HCT116 (cell line): ENCODE measurements at regions not wholly inside any gene's neighbourhood (a gene's known extent, or its start where the extent isn't known, plus 50 kb on each side); places are given as distances from the start of the nearest gene placed in this dataset.

Experiments used
- ATAC-seq: fragments of 200-7000 bp; cut with Tn5 transposase; 2 replicates; pipeline ENCODE4 v1.9.1; 2020; ENCODE audit warnings: mild to moderate bottlenecking, moderate library complexity
- BruUV-seq: library from RNA; stranded (reverse); fragments of 400-500 nt; replicated peaks from 2 replicates; lab custom pipeline; 2021; lab: Mats Ljungman, UMichigan
- CTCF ChIA-PET: fragments of 300-600 bp; sonication (Branson Sonifier 250); formaldehyde crosslinking; loops from one replicate; lab custom pipeline; 2021; ENCODE audit warnings: antibody characterized with exemption; lab: Charles Lee
- POLR2A ChIA-PET: fragments of 300-600, 350-600 bp; sonication (Branson Sonifier 250); formaldehyde crosslinking; loops from one replicate; lab custom pipeline; 2021; ENCODE audit warnings: antibody characterized with exemption; lab: Charles Lee
- RAD21 ChIA-PET, 2 experiments: fragments of 300-600 bp; sonication (Branson Sonifier 250); formaldehyde crosslinking; loops; one replicate each; lab custom pipeline; 2023; ENCODE audit warnings: low total read pairs in 2 of 2; ENCODE audit not compliant: uncharacterized antibody in 2 of 2, unreplicated experiment in 2 of 2, low non-redundant PET in 1 of 2; lab: Charles Lee
- DNase-seq: peaks from one replicate; pipeline ENCODE4 v3.0.0-alpha.2; 2010; ENCODE audit warnings: low read depth, low spot score
- H2AFZ ChIP-seq: fragments of 200-600 bp; shearing (Covaris generic), sonication (generic); 2 replicates; pipeline ENCODE4 v1.6.1; 2017; ENCODE audit warnings: low read depth, mixed run types, mixed read lengths, antibody characterized with exemption, low read length; ENCODE audit not compliant: poor library complexity, severe bottlenecking
- H3K27ac ChIP-seq: 2 replicates; pipeline ENCODE4 v1.5.1; 2012; ENCODE audit warnings: low read depth, low read length
- H3K27me3 ChIP-seq: fragments of 200-600 bp; sonication (generic); 2 replicates; pipeline ENCODE4 v1.6.1; 2016; ENCODE audit warnings: mixed run types, low read length, mixed read lengths; ENCODE audit not compliant: insufficient read depth
- H3K36me3 ChIP-seq, 2 experiments: fragments of 200-500 bp in 1 of 2; fragments of 200-600 bp in 1 of 2; sonication (Bioruptor generic) in 1 of 2; sonication (generic) in 1 of 2; 2 replicates each; pipeline versions ENCODE4 v1.5.1 to v1.6.1; 2014 to 2016; ENCODE audit warnings: low read length in 2 of 2, inconsistent platforms in 1 of 2, mixed read lengths in 1 of 2, mixed run types in 1 of 2; ENCODE audit not compliant: insufficient read depth in 2 of 2, control insufficient read depth in 1 of 2
- H3K4me1 ChIP-seq, 2 experiments: fragments of 200-600 bp in 1 of 2; sonication (generic) in 1 of 2; 2 replicates each; pipeline versions ENCODE4 v1.5.1 to v1.6.1; 2012 to 2017; ENCODE audit warnings: low read length in 2 of 2, inconsistent platforms in 1 of 2, mild to moderate bottlenecking in 1 of 2, mixed read lengths in 1 of 2, mixed run types in 1 of 2, moderate library complexity in 1 of 2; ENCODE audit not compliant: insufficient read depth in 2 of 2, control insufficient read depth in 1 of 2
- H3K4me2 ChIP-seq: fragments of 200-600 bp; sonication (generic); 2 replicates; pipeline ENCODE4 v1.6.1; 2017; ENCODE audit warnings: mixed run types, low read length, mixed read lengths
- H3K4me3 ChIP-seq, 2 experiments: fragments of 200-600 bp in 1 of 2; sonication (generic) in 1 of 2; replicated peaks in 1 of 2; 2 replicates each; pipeline ENCODE4 v1.5.1; 2011 to 2016; ENCODE audit warnings: low read length in 2 of 2, control low read depth in 1 of 2, low read depth in 1 of 2, mild to moderate bottlenecking in 1 of 2, mixed read lengths in 1 of 2, mixed run types in 1 of 2
- H3K79me2 ChIP-seq: fragments of 200-600 bp; sonication (generic); 2 replicates; pipeline ENCODE4 v1.6.1; 2017; ENCODE audit warnings: mild to moderate bottlenecking, mixed run types, low read length, moderate library complexity, mixed read lengths; ENCODE audit not compliant: insufficient read depth
- H3K9ac ChIP-seq: fragments of 200-600 bp; sonication (generic); 2 replicates; pipeline ENCODE4 v1.6.1; 2016; ENCODE audit warnings: low read length, mixed read lengths
- H3K9me2 ChIP-seq: fragments of 200-600 bp; sonication (generic), shearing (Covaris generic); 2 replicates; pipeline ENCODE4 v1.6.1; 2017; ENCODE audit warnings: mixed run types, mild to moderate bottlenecking, moderate library complexity; ENCODE audit not compliant: insufficient read depth
- H3K9me3 ChIP-seq, 2 experiments: fragments of 200-500 bp in 1 of 2; fragments of 200-600 bp in 1 of 2; sonication (Bioruptor generic) in 1 of 2; sonication (generic) in 1 of 2; 2 replicates each; pipeline ENCODE4 v1.6.1; 2014 to 2017; ENCODE audit warnings: low read length in 2 of 2, mixed read lengths in 2 of 2, inconsistent platforms in 1 of 2, low read depth in 1 of 2, mild to moderate bottlenecking in 1 of 2, mixed run types in 1 of 2, moderate library complexity in 1 of 2; ENCODE audit not compliant: control insufficient read depth in 1 of 2, insufficient read depth in 1 of 2
- H4K20me1 ChIP-seq: fragments of 200-600 bp; sonication (generic), shearing (Covaris generic); 2 replicates; pipeline ENCODE4 v1.6.1; 2017; ENCODE audit warnings: mixed run types, mild to moderate bottlenecking, moderate library complexity; ENCODE audit not compliant: insufficient read depth
- ATF3 ChIP-seq: IDR thresholded peaks from 2 replicates; pipeline ENCODE4 v1.6.1; 2012
- FOSL1 ChIP-seq: IDR thresholded peaks from 2 replicates; pipeline ENCODE4 v1.6.1; 2012; ENCODE audit warnings: low read depth
- SRF ChIP-seq: IDR thresholded peaks from 2 replicates; pipeline ENCODE4 v1.6.1; 2012; ENCODE audit warnings: low read depth
- ZNF274 ChIP-seq: fragments of 200-500 bp; sonication (Bioruptor generic); IDR thresholded peaks from 2 replicates; pipeline ENCODE4 v1.6.1; 2014; ENCODE audit warnings: mild to moderate bottlenecking, low read depth, low read length, inconsistent platforms
- intact Hi-C: fragments of 100-400 bp; cut with micrococcal nuclease; formaldehyde crosslinking; loops from 2 replicates; pipeline ENCODE4 v1.10.0; 2022

GRCh38 chr4:41468122-41468521 lies 69.8 kb upstream of the LIMCH1 start:
- ATAC-seq (no peak), DNase-seq (no peak)
- H3K79me2 ChIP-seq: no peaks in the 10 kb centered on the region
- RAD21 ChIA-PET: no interaction called here
- no peaks in the 10 kb centered on the region for H3K4me1 ChIP-seq
- BruUV-seq: no TSS peak
- H3K9me3 ChIP-seq: no peaks in the 10 kb centered on the region
- H3K27ac ChIP-seq: no peak overlapping the region
- no peaks in the 10 kb centered on the region; the same call in 1 of the 2 replicates for H3K9me2 ChIP-seq
- no peaks in the 10 kb centered on the region for H3K27me3 ChIP-seq
- intact Hi-C loops: no loop called here
- no peak overlapping the region for H3K9ac ChIP-seq
- CTCF ChIA-PET: no interaction called here
- POLR2A ChIA-PET: no interaction called here
- no peaks in the 10 kb centered on the region for H4K20me1 ChIP-seq
- no peaks in the 10 kb centered on the region for H3K36me3 ChIP-seq
- no peak overlapping the region for H3K4me3 ChIP-seq
- H2AFZ ChIP-seq: no peak overlapping the region
- TF ChIP-seq SRF (no peak), ATF3 (no peak), FOSL1 (no peak)
- TF ChIP-seq, all 23 proteins: peak for 0
- H3K4me2 ChIP-seq: no peak overlapping the region

- Histone ChIP-seq H2AFZ (no peak overlapping the region), H3K27ac (no peak overlapping the region)
Measured at GRCh38 chr4:41471126-41472071, 66.6 kb upstream of the LIMCH1 start.

More at GRCh38 chr4:41471126-41472071, 66.6 kb upstream of the LIMCH1 start:
- no peak overlapping the region for H3K4me3 ChIP-seq
- H3K9ac ChIP-seq: no peak overlapping the region
- H3K27me3 ChIP-seq: no peaks in the 10 kb centered on the region
- intact Hi-C loops: no loop called here
- H3K79me2 ChIP-seq: no peaks in the 10 kb centered on the region
- no peaks in the 10 kb centered on the region; the same call in 1 of the 2 replicates for H3K9me2 ChIP-seq
- TF ChIP-seq SRF (no peak), ZNF274 (no peak)
- H4K20me1 ChIP-seq: no peaks in the 10 kb centered on the region
- ChIA-PET RAD21 (no interaction called here), CTCF (no interaction called here), POLR2A (no interaction called here)
- H3K9me3 ChIP-seq: no peaks in the 10 kb centered on the region
- DNase-seq: no peak
- no TSS peak for BruUV-seq
- no peak overlapping the region for H3K4me2 ChIP-seq
- no peaks in the 10 kb centered on the region for H3K4me1 ChIP-seq
- no peak for ATAC-seq
- no peaks in the 10 kb centered on the region for H3K36me3 ChIP-seq
